GM10266 (cell line): ENCODE measurements at regions not wholly inside any gene's neighbourhood (a gene's known extent, or its start where the extent isn't known, plus 50 kb on each side); places are given as distances from the start of the nearest gene placed in this dataset.

Source experiments
- DNase-seq: peaks from one replicate; pipeline ENCODE4 v3.0.0; 2012; ENCODE audit errors: extremely low spot score
- CTCF ChIP-seq: IDR thresholded peaks from 2 replicates; pipeline ENCODE4 v1.5.1; 2012; ENCODE audit warnings: mild to moderate bottlenecking, low read depth; ENCODE audit not compliant: control insufficient read depth, insufficient read depth; ENCODE audit errors: missing control alignments

- DNase-seq = no peak
- TF ChIP-seq CTCF = no peak
These were observed 817.0 kb upstream of the NECTIN3 start for GRCh38 chr3:110254591-110254990.

DNA sequence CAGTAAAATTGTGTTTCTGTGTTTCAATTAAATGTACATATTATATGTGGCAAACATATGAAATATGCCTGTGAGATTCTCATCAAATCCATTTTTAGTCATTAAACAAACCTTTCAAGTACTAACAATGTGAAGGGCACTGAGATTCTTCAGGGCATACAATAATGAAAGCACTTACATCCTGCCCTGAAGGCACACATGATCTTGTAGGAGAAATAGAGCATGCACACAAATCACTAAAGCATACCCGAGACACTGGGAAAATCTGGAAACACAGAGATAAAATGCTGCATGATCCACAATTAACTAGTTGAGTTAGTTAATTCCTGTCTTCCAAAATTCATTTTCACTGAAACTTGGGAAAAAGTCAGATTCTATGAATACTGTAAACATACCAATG lies 810.5 kb upstream of the NECTIN3 start:
- no peak for TF ChIP-seq CTCF
- DNase-seq = no peak

DNA sequence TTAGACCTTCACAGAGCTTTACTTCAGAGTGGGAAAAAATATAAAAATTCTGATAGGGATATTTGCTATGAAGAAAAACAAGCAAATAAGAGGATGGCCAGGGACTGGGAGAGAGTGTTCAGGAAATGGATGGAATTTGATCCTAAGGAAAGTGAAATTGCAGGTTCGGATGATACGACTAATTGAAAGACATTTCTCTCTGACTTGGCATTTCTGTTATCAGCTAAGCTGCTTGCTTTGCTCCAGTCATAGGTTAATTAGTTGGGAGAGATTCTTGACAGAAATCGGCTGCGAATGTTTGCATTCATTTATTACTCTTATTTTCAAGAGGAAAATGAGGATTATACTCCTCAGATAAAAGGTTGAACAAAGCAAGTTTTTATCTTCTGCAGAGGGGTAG lies 808.7 kb upstream of the NECTIN3 start:
- DNase-seq = no peak
- TF ChIP-seq CTCF = no peak

DNA sequence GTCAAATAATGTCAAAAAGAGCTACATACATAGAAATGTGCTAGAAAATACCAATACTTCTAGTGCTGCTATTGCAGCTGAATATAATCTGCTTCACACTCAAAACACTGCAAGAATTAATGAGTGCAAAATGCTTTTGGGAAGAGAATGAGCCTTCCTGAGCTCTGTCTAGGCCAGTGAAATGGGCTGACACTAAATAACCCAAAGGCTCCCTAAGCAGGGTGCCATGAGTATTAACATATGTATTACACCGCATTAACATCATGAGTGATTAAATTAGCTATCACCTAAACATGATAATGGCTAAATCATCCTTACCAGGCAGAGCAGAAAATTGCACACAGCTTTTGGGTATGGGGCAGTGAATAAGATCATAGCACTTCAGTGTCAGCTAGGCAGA lies 806.3 kb upstream of the NECTIN3 start:
- no peak for TF ChIP-seq CTCF
- DNase-seq = no peak

GRCh38 chr3:110267304-110267845 lies 804.2 kb upstream of the NECTIN3 start:
- DNase-seq = no peak
- TF ChIP-seq CTCF = no peak

DNA sequence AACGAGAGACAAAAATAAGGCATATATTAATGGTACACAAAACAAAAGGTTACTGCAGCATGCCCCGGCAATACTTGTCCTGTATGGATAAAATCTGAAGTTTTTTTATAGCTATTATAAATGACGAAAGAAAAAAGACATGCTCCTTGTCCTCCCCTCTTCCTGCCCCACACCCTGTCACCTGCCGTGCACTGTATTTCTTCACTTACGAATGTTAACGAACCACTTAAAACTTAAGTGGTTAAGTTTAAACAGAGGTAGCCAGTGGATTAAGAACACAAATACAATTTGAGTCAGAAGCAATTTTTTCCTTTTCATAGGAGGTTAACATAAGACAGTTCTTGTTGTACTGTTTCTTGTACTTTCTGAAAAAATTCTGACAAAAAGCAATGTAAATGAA lies 799.1 kb upstream of the NECTIN3 start:
- no peak for DNase-seq
- no peak for TF ChIP-seq CTCF

- no peak for DNase-seq
These were observed 779.6 kb upstream of the NECTIN3 start for GRCh38 chr3:110291886-110292501.

More at GRCh38 chr3:110291886-110292501, 779.6 kb upstream of the NECTIN3 start:
- no peak for TF ChIP-seq CTCF
